Panc1 (cell line): ENCODE measurements at regions not wholly inside any gene's neighbourhood (a gene's known extent, or its start where the extent isn't known, plus 50 kb on each side); places are given as distances from the start of the nearest gene placed in this dataset.
"Not testable (repeated sequence)": the region's sequence is repeated elsewhere in the genome, so short reads cannot be mapped to it uniquely, and the experiment has no call there.

ENCODE experiments used
- POLR2AphosphoS5 ChIP-seq: IDR thresholded peaks from 2 replicates; pipeline ENCODE4 v1.6.1; 2012; ENCODE audit warnings: mild to moderate bottlenecking, low read depth, low read length, moderate library complexity
- REST ChIP-seq, 2 experiments: IDR thresholded peaks; 2 replicates each; pipeline ENCODE4 v1.6.1; 2011 to 2012; ENCODE audit warnings: low read depth in 2 of 2, control low read depth in 1 of 2, low read length in 1 of 2, mild to moderate bottlenecking in 1 of 2, moderate library complexity in 1 of 2; ENCODE audit not compliant: insufficient read depth in 1 of 2
- SIN3A ChIP-seq: IDR thresholded peaks from 2 replicates; pipeline ENCODE4 v1.6.1; 2012; ENCODE audit warnings: low read depth, mild to moderate bottlenecking, low read length, moderate library complexity, borderline replicate concordance; ENCODE audit not compliant: insufficient read depth
- TCF7L2 ChIP-seq: IDR thresholded peaks from 2 replicates; pipeline ENCODE4 v1.6.1; 2011; ENCODE audit warnings: mild to moderate bottlenecking, low read depth, low read length, inconsistent platforms
- TF ChIP-seq, protein P1 (sequence below): fragments of 450-650 bp; IDR thresholded peaks from 2 replicates; pipeline ENCODE4 v1.5.1; 2017; ENCODE audit warnings: mild to moderate bottlenecking

DNA sequence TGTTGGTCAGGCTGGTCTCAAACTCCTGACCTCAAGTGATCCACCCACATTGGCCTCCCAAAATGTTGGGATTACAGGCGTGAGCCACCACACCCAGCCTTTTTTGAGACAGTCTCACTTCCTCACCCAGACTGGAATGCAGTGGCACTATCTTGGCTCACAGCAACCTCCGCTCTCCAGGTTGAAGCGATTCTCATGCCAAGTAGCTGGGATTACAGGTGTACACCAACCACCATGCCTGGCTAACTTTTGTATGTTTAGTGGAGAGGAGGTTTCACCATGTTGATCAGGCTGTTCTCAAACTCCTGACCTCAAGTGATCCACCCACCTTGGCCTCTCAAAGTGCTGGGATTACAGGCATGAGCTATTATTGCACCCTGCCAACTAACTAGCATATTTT lies 75.4 kb downstream of the C9orf152 start:
- TF ChIP-seq, protein P1, sequence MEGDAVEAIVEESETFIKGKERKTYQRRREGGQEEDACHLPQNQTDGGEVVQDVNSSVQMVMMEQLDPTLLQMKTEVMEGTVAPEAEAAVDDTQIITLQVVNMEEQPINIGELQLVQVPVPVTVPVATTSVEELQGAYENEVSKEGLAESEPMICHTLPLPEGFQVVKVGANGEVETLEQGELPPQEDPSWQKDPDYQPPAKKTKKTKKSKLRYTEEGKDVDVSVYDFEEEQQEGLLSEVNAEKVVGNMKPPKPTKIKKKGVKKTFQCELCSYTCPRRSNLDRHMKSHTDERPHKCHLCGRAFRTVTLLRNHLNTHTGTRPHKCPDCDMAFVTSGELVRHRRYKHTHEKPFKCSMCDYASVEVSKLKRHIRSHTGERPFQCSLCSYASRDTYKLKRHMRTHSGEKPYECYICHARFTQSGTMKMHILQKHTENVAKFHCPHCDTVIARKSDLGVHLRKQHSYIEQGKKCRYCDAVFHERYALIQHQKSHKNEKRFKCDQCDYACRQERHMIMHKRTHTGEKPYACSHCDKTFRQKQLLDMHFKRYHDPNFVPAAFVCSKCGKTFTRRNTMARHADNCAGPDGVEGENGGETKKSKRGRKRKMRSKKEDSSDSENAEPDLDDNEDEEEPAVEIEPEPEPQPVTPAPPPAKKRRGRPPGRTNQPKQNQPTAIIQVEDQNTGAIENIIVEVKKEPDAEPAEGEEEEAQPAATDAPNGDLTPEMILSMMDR: not testable (repeated sequence)
- TF ChIP-seq POLR2AphosphoS5; REST (IDR thresholded peaks at IDR 0.05; ENCODE audit: insufficient read depth in 1 of 2, low read depth in 2 of 2, low read length in 1 of 2); SIN3A; TCF7L2: not testable (repeated sequence)
